Ecto neural progenitor cell (in vitro differentiated cells): ENCODE measurements at regions not wholly inside any gene's neighbourhood (a gene's known extent, or its start where the extent isn't known, plus 50 kb on each side); places are given as distances from the start of the nearest gene placed in this dataset.
"Not testable (repeated sequence)": the region's sequence is repeated elsewhere in the genome, so short reads cannot be mapped to it uniquely, and the experiment has no call there.

Experiments used
- DNase-seq: peaks from one replicate; pipeline ENCODE4 v3.0.0-alpha.2; 2018; ENCODE audit warnings: low spot score

DNA sequence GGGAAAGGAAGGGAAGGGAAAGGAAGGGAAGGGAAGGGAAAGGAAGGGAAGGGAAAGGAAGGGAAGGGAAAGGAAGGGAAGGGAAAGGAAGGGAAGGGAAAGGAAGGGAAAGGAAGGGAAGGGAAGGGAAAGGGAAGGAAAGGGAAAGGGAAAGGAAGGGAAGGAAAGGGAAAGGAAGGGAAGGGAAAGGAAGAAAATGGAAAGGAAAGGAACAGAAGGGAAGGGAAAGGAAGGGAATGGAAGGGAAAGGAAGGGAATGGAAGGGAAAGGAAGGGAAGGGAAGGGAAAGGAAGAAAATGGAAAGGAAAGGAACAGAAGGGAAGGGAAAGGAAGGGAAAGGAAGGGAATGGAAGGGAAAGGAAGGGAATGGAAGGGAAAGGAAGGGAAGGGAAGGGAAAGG lies 526.0 kb downstream of the RMST start:
- DNase-seq, result not testable (repeated sequence)

GRCh38 chr12:97989366-97989940 lies 525.9 kb upstream of the TMPO start:
- DNase-seq, result no peak

- DNase-seq, result no peak
Observed at GRCh38 chr12:97994746-97995484, 520.5 kb upstream of the TMPO start.

- no peak for DNase-seq
Observed at GRCh38 chr12:97995559-97995958, 519.8 kb upstream of the TMPO start.

GRCh38 chr12:98001430-98001829 lies 514.0 kb upstream of the TMPO start:
- no peak for DNase-seq

DNA sequence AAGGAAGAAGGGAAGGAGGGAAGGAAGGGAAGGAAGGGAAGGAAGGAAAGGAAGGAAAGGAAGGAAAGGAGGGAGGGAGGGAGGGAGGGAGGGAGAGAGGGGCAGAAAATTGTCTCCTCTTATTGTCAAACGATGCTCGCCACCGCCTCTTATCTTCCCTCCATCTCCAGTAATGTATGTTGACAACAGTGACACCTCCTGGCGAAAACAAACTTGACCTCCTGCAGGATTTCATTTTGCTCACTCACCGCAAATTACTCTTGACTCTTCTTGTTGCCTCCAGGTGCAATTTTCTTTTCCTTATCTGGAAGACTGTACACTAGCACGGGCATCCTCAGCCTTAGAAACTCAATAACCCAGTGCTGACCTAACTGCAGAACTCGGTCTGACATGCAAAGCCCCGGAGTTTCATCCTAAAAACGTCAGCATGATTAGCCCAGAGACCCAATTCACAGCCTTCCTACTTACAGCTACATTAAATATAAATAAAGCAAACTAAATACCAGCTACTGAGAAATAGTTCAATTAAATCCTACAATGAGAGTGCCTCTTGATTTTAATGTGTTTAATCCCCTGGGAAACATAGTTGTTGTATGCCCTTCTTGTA lies 512.4 kb upstream of the TMPO start:
- DNase-seq, result peak; percentile 74

DNA sequence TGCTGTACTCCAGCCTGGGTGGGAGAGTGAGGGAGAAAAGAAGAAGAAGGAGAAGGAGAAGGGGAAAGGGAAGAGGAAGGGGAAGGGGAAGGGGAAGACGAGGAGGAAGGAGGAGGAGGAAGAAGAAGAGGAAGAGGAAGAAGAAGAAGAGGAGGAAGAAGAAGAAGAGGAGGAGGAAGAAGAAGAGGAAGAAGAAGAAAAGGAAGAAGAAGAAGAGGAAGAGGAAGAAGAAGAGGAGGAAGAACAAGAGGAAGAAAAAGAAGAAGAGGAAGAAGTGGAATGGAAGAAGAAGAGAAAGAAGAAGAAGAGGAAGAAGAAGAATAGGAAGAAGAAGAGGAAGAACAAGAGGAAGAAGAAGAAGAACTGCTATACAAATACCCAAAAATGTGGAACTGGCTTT lies 507.4 kb upstream of the TMPO start:
- DNase-seq, result no peak

- no peak for DNase-seq
Observed at GRCh38 chr12:98013560-98013959, 501.8 kb upstream of the TMPO start.

- no peak for DNase-seq
Observed at GRCh38 chr12:98018836-98019235, 496.6 kb upstream of the TMPO start.

DNA sequence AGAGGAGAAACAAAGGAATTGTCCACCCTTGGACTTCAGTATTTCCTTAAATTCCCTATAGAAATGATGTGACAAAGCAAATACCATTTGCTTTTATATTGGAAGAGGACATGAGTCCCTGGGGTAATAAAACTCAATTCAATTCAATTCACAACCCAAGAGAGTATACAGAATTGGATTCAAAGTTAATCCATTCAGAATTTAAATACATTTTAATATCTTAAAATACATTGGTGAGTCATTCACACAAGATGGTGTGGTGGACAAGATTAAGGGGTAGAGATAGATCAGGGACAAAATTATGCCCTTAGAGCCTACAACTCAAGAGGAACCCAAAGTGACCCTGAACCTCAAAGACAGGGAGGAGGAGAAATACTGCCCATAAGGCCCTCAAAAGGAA lies 495.0 kb upstream of the TMPO start:
- no peak for DNase-seq

DNA sequence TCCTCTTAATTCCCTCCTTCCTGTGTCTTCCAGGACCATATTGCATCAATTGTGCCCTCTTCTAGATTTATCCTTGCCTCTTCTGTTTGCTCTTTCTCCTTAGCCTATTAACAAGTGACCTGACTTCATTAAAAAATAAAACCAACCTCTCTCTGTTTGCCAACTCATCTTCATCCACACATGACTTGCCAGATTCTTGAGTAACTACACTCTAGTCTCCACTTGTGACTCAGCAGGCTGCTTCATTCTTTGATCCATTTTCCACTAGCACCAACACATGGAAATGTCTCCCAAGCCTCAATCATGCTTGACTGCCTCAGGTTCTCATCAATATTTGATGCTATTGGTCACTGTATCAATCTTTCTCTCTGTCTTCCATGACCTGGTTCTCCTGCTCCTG lies 492.4 kb upstream of the TMPO start:
- DNase-seq, result no peak

GRCh38 chr12:98037401-98038140 lies 477.8 kb upstream of the TMPO start:
- no peak for DNase-seq

GRCh38 chr12:98042668-98043067 lies 472.7 kb upstream of the TMPO start:
- DNase-seq, result no peak

- no peak for DNase-seq
Observed at GRCh38 chr12:98045395-98045794, 470.0 kb upstream of the TMPO start.

GRCh38 chr12:98048326-98048725 lies 467.1 kb upstream of the TMPO start:
- DNase-seq, result no peak

DNA sequence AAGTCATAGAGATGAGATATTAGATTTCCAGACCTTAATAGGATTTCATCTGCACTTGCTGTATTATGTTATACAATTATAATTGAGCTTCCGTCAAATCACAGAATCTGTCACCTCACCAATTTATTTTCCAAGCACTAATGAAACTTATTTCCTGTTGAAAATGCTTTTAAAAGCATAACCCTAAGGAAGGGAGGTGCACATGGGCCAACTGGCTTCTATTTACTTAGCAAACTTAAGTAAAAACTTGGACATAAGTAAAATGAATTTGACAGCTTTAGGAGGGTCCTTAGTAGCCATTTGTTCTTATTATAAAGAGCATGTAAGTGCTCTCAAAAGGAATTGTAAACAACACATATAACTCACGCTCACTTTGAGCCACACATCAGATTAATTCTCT lies 462.2 kb upstream of the TMPO start:
- DNase-seq, result no peak

GRCh38 chr12:98057701-98058100 lies 457.7 kb upstream of the TMPO start:
- no peak for DNase-seq

DNA sequence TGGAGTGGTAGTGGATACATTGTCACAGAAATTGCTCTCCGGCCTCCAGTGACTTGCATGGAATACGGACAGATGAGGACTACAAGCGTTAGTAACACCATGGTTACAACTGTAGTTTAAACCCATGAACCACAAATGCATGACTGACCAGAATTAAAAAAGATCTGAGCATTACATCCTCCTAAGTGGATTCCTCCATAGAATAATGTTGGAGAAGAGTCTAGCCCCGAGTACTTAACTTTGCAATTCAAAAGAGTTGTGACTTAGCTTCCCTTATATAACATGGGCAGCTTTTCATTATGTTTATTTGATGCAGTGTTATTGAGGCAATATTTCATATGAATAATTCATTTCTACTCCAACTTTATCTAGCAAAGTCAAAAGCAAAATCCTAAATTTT lies 457.2 kb upstream of the TMPO start:
- no peak for DNase-seq

GRCh38 chr12:98058838-98059237 lies 456.6 kb upstream of the TMPO start:
- DNase-seq, result no peak

DNA sequence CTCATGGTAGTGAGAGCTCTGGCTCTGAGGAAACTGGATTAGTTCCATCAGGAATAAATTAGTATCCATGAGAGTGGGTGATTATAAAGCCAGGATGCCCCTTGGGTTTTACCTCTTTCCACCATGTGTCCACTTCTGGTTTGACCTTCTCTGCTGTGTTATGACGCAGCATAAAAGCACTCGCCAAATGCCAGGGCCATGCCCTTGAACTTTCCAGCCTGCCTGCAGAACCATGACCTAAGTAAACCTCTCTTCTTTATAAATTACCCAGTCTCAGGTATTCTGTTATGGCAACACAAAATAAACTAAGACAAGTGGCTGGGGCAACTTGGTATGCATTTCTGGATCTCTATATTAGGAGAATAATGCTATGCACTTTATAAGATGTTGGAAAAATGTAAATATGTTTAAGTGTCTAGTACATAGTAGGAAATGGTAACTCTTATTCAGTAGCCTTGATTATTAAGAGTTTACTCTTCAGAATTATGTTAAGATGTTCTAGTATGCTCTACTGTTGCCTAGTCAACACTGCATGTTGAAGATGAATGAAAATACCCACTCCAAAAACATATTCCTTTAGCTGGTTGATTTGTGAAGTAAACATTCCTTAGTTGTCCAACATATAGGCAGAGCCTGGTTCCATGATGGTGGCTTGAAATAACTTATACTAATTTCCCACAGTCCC lies 455.6 kb upstream of the TMPO start:
- DNase-seq, result no peak

- DNase-seq, result no peak
Observed at GRCh38 chr12:98060411-98060810, 455.0 kb upstream of the TMPO start.

GRCh38 chr12:98062464-98063245 lies 452.7 kb upstream of the TMPO start:
- no peak for DNase-seq
